GM06990 (cell line): ENCODE measurements at regions not wholly inside any gene's neighbourhood (a gene's known extent, or its start where the extent isn't known, plus 50 kb on each side); places are given as distances from the start of the nearest gene placed in this dataset.

Source experiments
- DNase-seq: peaks from one replicate; pipeline ENCODE4 v3.0.0-alpha.2; 2011; ENCODE audit not compliant: insufficient read length; ENCODE audit errors: extremely low read depth
- H3K27me3 ChIP-seq: replicated peaks from 2 replicates; pipeline ENCODE4 v1.6.0; 2011; ENCODE audit warnings: low read length; ENCODE audit not compliant: control insufficient read depth, insufficient read depth
- H3K36me3 ChIP-seq: 2 replicates; pipeline ENCODE4 v1.5.1; 2011; ENCODE audit warnings: low read length; ENCODE audit not compliant: control insufficient read depth, insufficient read depth
- H3K4me3 ChIP-seq: replicated peaks from 2 replicates; pipeline ENCODE4 v1.5.1; 2011; ENCODE audit warnings: low read depth, mild to moderate bottlenecking, control low read depth, low read length
- TF ChIP-seq, protein P1 (sequence below): IDR thresholded peaks from 2 replicates; pipeline ENCODE4 v1.5.1; 2011; ENCODE audit warnings: low read length, control low read depth, mild to moderate bottlenecking, inconsistent platforms; ENCODE audit not compliant: insufficient read depth, poor library complexity, severe bottlenecking

DNA sequence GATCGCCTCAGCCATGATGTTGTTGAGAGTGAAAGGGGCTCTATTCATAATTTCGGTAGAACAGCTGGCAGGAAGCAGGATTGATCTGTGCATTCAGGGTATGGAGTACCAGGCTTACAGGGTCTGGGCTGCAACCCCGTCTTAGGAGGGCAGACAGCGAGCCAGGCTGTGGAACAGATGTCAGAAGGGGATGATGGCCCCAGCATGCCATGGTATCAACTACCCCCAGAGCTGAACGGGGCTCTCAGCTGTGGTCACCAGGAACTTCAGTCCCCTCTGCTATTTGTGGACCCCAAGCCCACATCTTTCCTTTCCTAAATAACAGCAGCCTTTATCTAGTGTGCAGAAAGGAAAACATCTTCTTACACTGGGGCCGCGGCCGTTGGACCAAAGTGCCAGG lies 422.2 kb upstream of the SALL3 start:
- TF ChIP-seq, protein P1, sequence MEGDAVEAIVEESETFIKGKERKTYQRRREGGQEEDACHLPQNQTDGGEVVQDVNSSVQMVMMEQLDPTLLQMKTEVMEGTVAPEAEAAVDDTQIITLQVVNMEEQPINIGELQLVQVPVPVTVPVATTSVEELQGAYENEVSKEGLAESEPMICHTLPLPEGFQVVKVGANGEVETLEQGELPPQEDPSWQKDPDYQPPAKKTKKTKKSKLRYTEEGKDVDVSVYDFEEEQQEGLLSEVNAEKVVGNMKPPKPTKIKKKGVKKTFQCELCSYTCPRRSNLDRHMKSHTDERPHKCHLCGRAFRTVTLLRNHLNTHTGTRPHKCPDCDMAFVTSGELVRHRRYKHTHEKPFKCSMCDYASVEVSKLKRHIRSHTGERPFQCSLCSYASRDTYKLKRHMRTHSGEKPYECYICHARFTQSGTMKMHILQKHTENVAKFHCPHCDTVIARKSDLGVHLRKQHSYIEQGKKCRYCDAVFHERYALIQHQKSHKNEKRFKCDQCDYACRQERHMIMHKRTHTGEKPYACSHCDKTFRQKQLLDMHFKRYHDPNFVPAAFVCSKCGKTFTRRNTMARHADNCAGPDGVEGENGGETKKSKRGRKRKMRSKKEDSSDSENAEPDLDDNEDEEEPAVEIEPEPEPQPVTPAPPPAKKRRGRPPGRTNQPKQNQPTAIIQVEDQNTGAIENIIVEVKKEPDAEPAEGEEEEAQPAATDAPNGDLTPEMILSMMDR: no peak
- no peak overlapping the region for H3K4me3 ChIP-seq
- no peak for DNase-seq
- H3K36me3 ChIP-seq: no peaks in the 10 kb centered on the region
- H3K27me3 ChIP-seq: no peaks in the 10 kb centered on the region

DNA sequence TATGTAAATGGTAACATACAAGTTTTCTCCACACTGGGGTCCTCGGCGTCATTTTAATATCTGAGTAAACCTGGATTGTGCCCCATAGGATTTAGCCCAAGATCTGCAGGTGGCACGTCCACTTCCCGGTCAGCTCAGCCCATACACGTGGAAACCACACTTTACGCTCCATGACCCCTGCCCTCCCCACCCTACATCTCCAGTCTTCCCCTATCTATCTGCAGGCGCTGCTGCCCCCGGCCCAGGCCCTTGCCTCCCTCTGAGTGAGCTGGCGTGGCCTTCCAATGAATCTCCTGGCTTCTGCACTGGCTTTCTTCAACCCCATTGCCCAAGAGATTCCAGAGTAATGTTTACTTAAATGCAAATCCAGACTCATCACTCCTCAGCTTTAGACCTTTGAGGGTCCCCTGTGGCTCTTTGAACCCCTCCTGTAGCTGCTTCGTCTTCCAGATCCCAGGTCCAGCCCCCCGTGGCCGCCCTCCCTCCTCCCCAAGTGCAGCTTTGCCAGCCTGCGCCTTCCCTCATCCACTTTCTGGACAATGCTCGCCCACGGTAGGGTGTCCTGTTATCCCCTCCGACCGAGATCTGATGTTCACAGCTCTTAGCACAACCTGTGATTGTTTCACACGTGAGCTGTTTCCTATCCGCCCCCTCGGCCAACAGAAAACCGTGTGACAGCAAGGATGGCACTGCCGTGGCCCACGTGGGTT lies 421.4 kb upstream of the SALL3 start:
- DNase-seq: no peak
- Histone ChIP-seq H3K36me3 (no peaks in the 10 kb centered on the region), H3K27me3 (no peaks in the 10 kb centered on the region), H3K4me3 (no peak overlapping the region)
- TF ChIP-seq, protein P1: no peak

DNA sequence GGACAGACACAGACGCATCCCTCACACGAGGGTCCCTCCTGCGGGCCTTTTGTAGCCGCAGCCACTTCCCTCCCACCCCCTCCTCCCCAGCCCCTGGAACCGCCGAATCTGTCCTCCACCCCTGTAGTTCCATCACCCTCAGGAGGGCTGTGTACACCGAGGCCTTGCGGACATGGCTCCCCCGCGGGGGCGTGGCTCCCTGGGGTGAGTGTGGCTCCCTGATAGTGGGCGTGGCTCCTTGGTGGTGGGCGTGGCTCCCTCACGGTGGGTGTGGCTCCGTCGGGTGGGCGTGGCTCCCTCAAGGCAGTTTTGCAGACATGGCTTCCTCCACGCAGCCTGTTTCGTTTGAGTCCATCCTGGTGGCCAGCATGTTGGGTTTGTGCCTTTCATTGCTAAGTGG lies 420.7 kb upstream of the SALL3 start:
- Histone ChIP-seq H3K4me3 (no peak overlapping the region), H3K36me3 (no peaks in the 10 kb centered on the region), H3K27me3 (no peaks in the 10 kb centered on the region)
- TF ChIP-seq, protein P1: no peak
- DNase-seq: no peak

DNA sequence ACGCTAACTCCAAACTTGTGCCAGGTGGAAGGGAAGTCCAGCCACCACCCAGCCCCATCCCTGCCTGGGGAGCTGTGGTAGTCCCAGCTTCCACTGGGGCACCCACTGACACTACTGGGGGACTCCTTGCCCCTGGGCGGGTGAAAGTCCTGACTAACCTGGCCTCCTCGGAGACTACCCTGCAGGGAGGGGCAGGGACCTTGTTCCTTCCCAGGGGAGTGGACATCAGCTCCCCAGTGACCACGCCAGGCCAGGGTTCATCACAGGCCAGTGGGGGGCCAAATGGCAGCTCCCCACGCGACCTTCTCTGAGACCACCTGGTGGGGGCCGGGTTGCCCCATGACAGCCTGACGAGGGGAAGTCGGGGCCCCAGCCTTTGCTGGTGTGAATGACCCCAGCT lies 420.0 kb upstream of the SALL3 start:
- H3K4me3 ChIP-seq: no peak overlapping the region
- no peaks in the 10 kb centered on the region for H3K27me3 ChIP-seq
- TF ChIP-seq, protein P1: no peak
- H3K36me3 ChIP-seq: no peaks in the 10 kb centered on the region
- DNase-seq: no peak

DNA sequence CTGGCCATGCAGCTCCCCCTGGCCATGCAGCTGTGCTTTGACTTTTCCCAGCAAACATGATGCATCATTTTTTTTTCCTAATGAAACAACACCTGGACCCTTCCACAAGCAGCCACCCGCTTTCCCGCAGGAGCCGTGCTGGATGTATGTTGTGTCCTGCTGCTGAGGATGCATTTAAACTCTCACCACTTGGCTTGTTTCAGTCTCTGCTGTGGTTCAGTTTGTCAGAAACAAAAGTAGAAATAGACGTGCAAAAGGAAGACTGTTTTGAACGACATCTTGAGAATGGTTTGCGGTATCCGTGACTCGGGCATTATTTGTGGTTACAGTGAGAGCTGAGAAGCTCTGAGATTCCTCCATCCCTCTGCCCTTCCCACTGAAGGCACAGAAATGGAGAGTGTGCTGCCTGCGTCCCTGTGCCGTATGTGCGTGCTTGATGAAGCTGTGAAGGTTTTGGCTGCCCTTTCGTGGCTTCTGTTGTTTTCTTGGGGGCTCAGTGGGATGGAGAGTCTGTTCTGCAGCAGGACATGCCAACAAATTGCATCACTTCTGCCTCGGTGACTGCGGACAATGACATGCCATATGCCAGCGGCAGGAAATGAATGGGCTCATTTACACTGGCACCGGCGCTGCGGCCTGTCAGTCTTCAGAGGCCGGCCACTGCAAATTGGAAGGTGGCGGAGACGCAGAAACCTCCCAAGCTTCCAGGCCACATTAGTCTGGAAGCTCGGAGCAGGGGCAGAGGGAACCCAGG lies 417.7 kb upstream of the SALL3 start:
- no peaks in the 10 kb centered on the region for H3K27me3 ChIP-seq
- no peak for DNase-seq
- TF ChIP-seq, protein P1: no peak
- H3K4me3 ChIP-seq: no peak overlapping the region
- H3K36me3 ChIP-seq: no peaks in the 10 kb centered on the region
